Vagina (tissue), 2 donors: ENCODE measurements at regions not wholly inside any gene's neighbourhood (a gene's known extent, or its start where the extent isn't known, plus 50 kb on each side); places are given as distances from the start of the nearest gene placed in this dataset.

Experiments used
- DNase-seq, 2 donors: peaks; one replicate each; pipeline ENCODE4 v3.0.0-alpha.2; 2017; ENCODE audit errors: extremely low spot score in 2 of 2
- H3K27ac ChIP-seq: fragments of 200-600 bp; sonication (generic); one replicate; pipeline ENCODE4 v1.5.1; 2019
- H3K27me3 ChIP-seq: fragments of 200-600 bp; sonication (generic); one replicate; pipeline ENCODE4 v1.5.1; 2019
- H3K36me3 ChIP-seq, 2 donors: fragments of 200-600 bp; sonication (generic); one replicate each; pipeline ENCODE4 v1.5.1; 2017 to 2019
- H3K4me1 ChIP-seq: fragments of 200-600 bp; sonication (generic); one replicate; pipeline ENCODE4 v1.5.1; 2019
- H3K4me3 ChIP-seq, 2 donors: fragments of 200-600 bp; sonication (generic); 1 replicate in 1 of 2; 2 replicates in 1 of 2; pipeline ENCODE4 v1.5.1; 2016 to 2019
- H3K9me3 ChIP-seq: fragments of 200-600 bp; sonication (generic); one replicate; pipeline ENCODE4 v1.5.1; 2019
- CTCF ChIP-seq, 3 experiments: fragments of 450-650 bp in 2 of 3; fragments of 200-600 bp in 1 of 3; sonication (generic) in 1 of 3; IDR thresholded peaks; one replicate each; pipeline ENCODE4 v1.5.1; 2017 to 2019; ENCODE audit warnings: antibody characterized with exemption in 3 of 3, mild to moderate bottlenecking in 2 of 3, moderate library complexity in 2 of 3
- POLR2A ChIP-seq, 2 donors: fragments of 450-650 bp; IDR thresholded peaks; one replicate each; pipeline ENCODE4 v1.6.1; 2017; ENCODE audit warnings: antibody characterized with exemption in 2 of 2, mild to moderate bottlenecking in 2 of 2, moderate library complexity in 2 of 2
- POLR2AphosphoS5 ChIP-seq, 2 donors: sonication (generic); formaldehyde crosslinking; IDR thresholded peaks; one replicate each; pipeline ENCODE4 v1.9.0; 2017; ENCODE audit warnings: antibody characterized with exemption in 2 of 2, mild to moderate bottlenecking in 2 of 2, low read depth in 1 of 2; ENCODE audit not compliant: insufficient read depth in 1 of 2
- intact Hi-C: fragments of 100-400 bp; cut with DNase I; formaldehyde crosslinking; loops from one replicate; pipeline ENCODE4 v1.15.1; 2023

GRCh38 chr12:29073631-29074239 lies 75.3 kb upstream of the FAR2 start:
- Histone ChIP-seq H3K36me3 (no peaks in the 10 kb centered on the region), H3K4me1 (no peaks in the 10 kb centered on the region), H3K9me3 (no peaks in the 10 kb centered on the region), H3K27me3 (no peaks in the 10 kb centered on the region), H3K27ac (no peak overlapping the region), H3K4me3 (no peak overlapping the region)
- intact Hi-C loops: loop anchor here (10.0 kb wide), 1 partner anchor 241 kb away; no protein-coding TSS in a partner anchor
- DNase-seq: no peak
- TF ChIP-seq CTCF (IDR thresholded peaks at IDR 0.05) (peak; percentile 28 to 72 (median 42)), POLR2A (IDR thresholded peaks at IDR 0.05) (no peak)

GRCh38 chr12:29081101-29081500 lies 68.0 kb upstream of the FAR2 start:
- Histone ChIP-seq H3K36me3 (no peaks in the 10 kb centered on the region), H3K27me3 (no peaks in the 10 kb centered on the region), H3K9me3 (no peaks in the 10 kb centered on the region), H3K4me1 (peaks cover 12% of the 10 kb centered on the region), H3K4me3 (no peak overlapping the region), H3K27ac (no peak overlapping the region)
- no peak for DNase-seq
- intact Hi-C loops: no loop called here
- no peak for TF ChIP-seq POLR2AphosphoS5 (IDR thresholded peaks at IDR 0.05; ENCODE audit: insufficient read depth in 1 of 2, low read depth in 1 of 2)
- TF ChIP-seq POLR2A (IDR thresholded peaks at IDR 0.05): no peak
- TF ChIP-seq CTCF (IDR thresholded peaks at IDR 0.05): no peak

GRCh38 chr12:29082522-29082921 lies 66.6 kb upstream of the FAR2 start:
- Histone ChIP-seq H3K27me3 (no peaks in the 10 kb centered on the region), H3K36me3 (no peaks in the 10 kb centered on the region), H3K9me3 (no peaks in the 10 kb centered on the region), H3K4me1 (peaks cover 12% of the 10 kb centered on the region), H3K4me3 (no peak overlapping the region), H3K27ac (peak overlapping the region; percentile 34)
- intact Hi-C loops: no loop called here
- no peak for DNase-seq
- TF ChIP-seq CTCF (IDR thresholded peaks at IDR 0.05): no peak
- TF ChIP-seq POLR2A (IDR thresholded peaks at IDR 0.05): no peak
- no peak for TF ChIP-seq POLR2AphosphoS5 (IDR thresholded peaks at IDR 0.05; ENCODE audit: insufficient read depth in 1 of 2, low read depth in 1 of 2)

GRCh38 chr12:29086325-29087271 lies 62.5 kb upstream of the FAR2 start:
- DNase-seq: no peak
- Histone ChIP-seq H3K9me3 (no peaks in the 10 kb centered on the region), H3K4me1 (peaks cover 8% of the 10 kb centered on the region), H3K36me3 (no peaks in the 10 kb centered on the region), H3K27me3 (no peaks in the 10 kb centered on the region), H3K27ac (no peak overlapping the region), H3K4me3 (no peak overlapping the region)
- TF ChIP-seq CTCF (IDR thresholded peaks at IDR 0.05) (no peak), POLR2AphosphoS5 (IDR thresholded peaks at IDR 0.05; ENCODE audit: insufficient read depth in 1 of 2, low read depth in 1 of 2) (no peak), POLR2A (IDR thresholded peaks at IDR 0.05) (no peak)
- intact Hi-C loops: no loop called here
